Keratinocyte (primary cell): ENCODE measurements at regions not wholly inside any gene's neighbourhood (a gene's known extent, or its start where the extent isn't known, plus 50 kb on each side); places are given as distances from the start of the nearest gene placed in this dataset.

Experiments
- DNase-seq: peaks from one replicate; pipeline ENCODE4 v3.0.0-alpha.2; 2011; ENCODE audit warnings: low read depth, missing footprints, low spot score
- FAIRE-seq: peaks from 2 replicates; lab custom pipeline; 2011; peaks lifted over from hg19 to GRCh38; lab: Jason Lieb, UNC
- H2AFZ ChIP-seq: 2 replicates; pipeline ENCODE4 v1.6.0; 2012; ENCODE audit warnings: low read length, control low read depth, inconsistent platforms; ENCODE audit not compliant: control insufficient read depth
- H3K27ac ChIP-seq: 2 replicates; pipeline ENCODE4 v1.5.1; 2011; ENCODE audit warnings: low read length; ENCODE audit not compliant: control insufficient read depth, insufficient read depth
- H3K27me3 ChIP-seq: 3 replicates; pipeline ENCODE4 v1.6.0; 2011; ENCODE audit warnings: low read length; ENCODE audit not compliant: control insufficient read depth, insufficient read depth; ENCODE audit errors: extremely low read depth
- H3K36me3 ChIP-seq, 2 experiments: 2 replicates in 1 of 2; 3 replicates in 1 of 2; pipeline ENCODE4 v1.5.1; 2011; ENCODE audit warnings: low read length in 2 of 2, mild to moderate bottlenecking in 1 of 2; ENCODE audit not compliant: control insufficient read depth in 2 of 2, insufficient read depth in 2 of 2; ENCODE audit errors: extremely low read depth in 1 of 2
- H3K4me1 ChIP-seq: 3 replicates; pipeline ENCODE4 v1.5.1; 2011; ENCODE audit warnings: low read length; ENCODE audit not compliant: control insufficient read depth, insufficient read depth; ENCODE audit errors: extremely low read depth
- H3K4me2 ChIP-seq: 3 replicates; pipeline ENCODE4 v1.6.0; 2011; ENCODE audit warnings: low read depth, low read length; ENCODE audit not compliant: control insufficient read depth, insufficient read depth; ENCODE audit errors: extremely low read depth
- H3K4me3 ChIP-seq, 3 experiments: fragments of 200-600 bp in 1 of 3; sonication (generic) in 1 of 3; 2 replicates in 2 of 3; 3 replicates in 1 of 3; pipeline ENCODE4 v1.5.1; 2011 to 2016; ENCODE audit warnings: low read length in 3 of 3, mild to moderate bottlenecking in 3 of 3, control low read depth in 2 of 3, inconsistent platforms in 1 of 3, low read depth in 1 of 3, mixed read lengths in 1 of 3, mixed run types in 1 of 3, moderate library complexity in 1 of 3; ENCODE audit not compliant: control insufficient read depth in 2 of 3, insufficient read depth in 2 of 3; ENCODE audit errors: extremely low read depth in 1 of 3
- H3K79me2 ChIP-seq: 2 replicates; pipeline ENCODE4 v1.6.0; 2012; ENCODE audit warnings: low read length; ENCODE audit not compliant: control insufficient read depth, insufficient read depth
- H3K9ac ChIP-seq: 3 replicates; pipeline ENCODE4 v1.6.0; 2011; ENCODE audit warnings: low read length; ENCODE audit not compliant: control insufficient read depth, insufficient read depth; ENCODE audit errors: extremely low read depth
- H3K9me1 ChIP-seq: 3 replicates; pipeline ENCODE4 v1.6.0; 2011; ENCODE audit warnings: low read length; ENCODE audit not compliant: control insufficient read depth, insufficient read depth; ENCODE audit errors: extremely low read depth
- H3K9me3 ChIP-seq: 2 replicates; pipeline ENCODE4 v1.5.1; 2012; ENCODE audit warnings: low read depth, low read length; ENCODE audit not compliant: control insufficient read depth
- H4K20me1 ChIP-seq: 3 replicates; pipeline ENCODE4 v1.6.0; 2011; ENCODE audit warnings: low read length; ENCODE audit not compliant: control insufficient read depth, insufficient read depth; ENCODE audit errors: extremely low read depth
- EZH2 ChIP-seq: IDR thresholded peaks from one replicate; pipeline ENCODE4 v1.6.1; 2012; ENCODE audit warnings: inconsistent platforms, mild to moderate bottlenecking, low read length, moderate library complexity
- dilution Hi-C: fragments of 300-500 bp; cut with MboI; formaldehyde crosslinking; loops from one replicate; pipeline ENCODE4 v1.7.0; 2020; ENCODE audit warnings: low sequenced_read_pairs; ENCODE audit not compliant: extremely low pct_ligation_motif_present
- TF ChIP-seq, protein P1 (sequence below), 3 experiments: IDR thresholded peaks in 1 of 3; conservative IDR thresholded peaks in 1 of 3; optimal IDR thresholded peaks in 1 of 3; 2 replicates in 2 of 3; 3 replicates in 1 of 3; pipeline versions ENCODE3 to v1.5.1; 2011; ENCODE audit warnings: low read length in 3 of 3, mild to moderate bottlenecking in 3 of 3, moderate library complexity in 2 of 3, control low read depth in 1 of 3, inconsistent platforms in 1 of 3; ENCODE audit not compliant: insufficient read depth in 2 of 3; ENCODE audit errors: extremely low read depth in 1 of 3

DNA sequence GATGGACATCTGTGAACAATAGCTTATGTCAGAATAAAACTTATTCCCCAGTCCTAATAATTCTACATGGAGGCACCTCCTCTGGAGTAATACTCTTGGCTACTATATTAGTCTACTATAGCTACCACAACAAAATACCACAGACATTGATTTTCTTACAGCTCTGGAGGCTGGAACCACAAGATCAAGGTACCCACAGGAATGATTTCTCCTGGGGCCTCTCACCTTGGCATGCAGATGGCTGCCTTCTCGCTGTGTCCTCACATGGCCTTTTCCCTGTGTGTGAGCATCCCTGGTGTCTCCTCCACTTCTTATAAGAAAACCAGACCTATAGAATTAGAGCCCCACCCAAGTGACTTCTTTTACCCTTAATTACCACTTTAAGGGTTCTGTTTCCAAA is 244.3 kb downstream of the BARHL2 start:
- FAIRE-seq (no peak), DNase-seq (no peak)
- Histone ChIP-seq H3K4me1 (no peaks in the 10 kb centered on the region), H3K9me1 (no peaks in the 10 kb centered on the region), H4K20me1 (no peaks in the 10 kb centered on the region), H3K27ac (no peak overlapping the region), H3K9me3 (no peaks in the 10 kb centered on the region), H2AFZ (no peak overlapping the region), H3K27me3 (no peaks in the 10 kb centered on the region), H3K79me2 (no peaks in the 10 kb centered on the region), H3K4me3 (no peak overlapping the region), H3K9ac (no peak overlapping the region), H3K4me2 (no peak overlapping the region), H3K36me3 (no peaks in the 10 kb centered on the region)
- dilution Hi-C loops = no loop called here
- TF ChIP-seq, protein P1, sequence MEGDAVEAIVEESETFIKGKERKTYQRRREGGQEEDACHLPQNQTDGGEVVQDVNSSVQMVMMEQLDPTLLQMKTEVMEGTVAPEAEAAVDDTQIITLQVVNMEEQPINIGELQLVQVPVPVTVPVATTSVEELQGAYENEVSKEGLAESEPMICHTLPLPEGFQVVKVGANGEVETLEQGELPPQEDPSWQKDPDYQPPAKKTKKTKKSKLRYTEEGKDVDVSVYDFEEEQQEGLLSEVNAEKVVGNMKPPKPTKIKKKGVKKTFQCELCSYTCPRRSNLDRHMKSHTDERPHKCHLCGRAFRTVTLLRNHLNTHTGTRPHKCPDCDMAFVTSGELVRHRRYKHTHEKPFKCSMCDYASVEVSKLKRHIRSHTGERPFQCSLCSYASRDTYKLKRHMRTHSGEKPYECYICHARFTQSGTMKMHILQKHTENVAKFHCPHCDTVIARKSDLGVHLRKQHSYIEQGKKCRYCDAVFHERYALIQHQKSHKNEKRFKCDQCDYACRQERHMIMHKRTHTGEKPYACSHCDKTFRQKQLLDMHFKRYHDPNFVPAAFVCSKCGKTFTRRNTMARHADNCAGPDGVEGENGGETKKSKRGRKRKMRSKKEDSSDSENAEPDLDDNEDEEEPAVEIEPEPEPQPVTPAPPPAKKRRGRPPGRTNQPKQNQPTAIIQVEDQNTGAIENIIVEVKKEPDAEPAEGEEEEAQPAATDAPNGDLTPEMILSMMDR (optimal IDR thresholded peaks at IDR 0.05 in 1 of 3, IDR thresholded peaks at IDR 0.05 in 1 of 3, conservative IDR thresholded peaks at IDR 0.05 in 1 of 3; ENCODE audit: extremely low read depth in 1 of 3, insufficient read depth in 2 of 3, low read length in 3 of 3) = no peak
- TF ChIP-seq EZH2 = no peak

DNA sequence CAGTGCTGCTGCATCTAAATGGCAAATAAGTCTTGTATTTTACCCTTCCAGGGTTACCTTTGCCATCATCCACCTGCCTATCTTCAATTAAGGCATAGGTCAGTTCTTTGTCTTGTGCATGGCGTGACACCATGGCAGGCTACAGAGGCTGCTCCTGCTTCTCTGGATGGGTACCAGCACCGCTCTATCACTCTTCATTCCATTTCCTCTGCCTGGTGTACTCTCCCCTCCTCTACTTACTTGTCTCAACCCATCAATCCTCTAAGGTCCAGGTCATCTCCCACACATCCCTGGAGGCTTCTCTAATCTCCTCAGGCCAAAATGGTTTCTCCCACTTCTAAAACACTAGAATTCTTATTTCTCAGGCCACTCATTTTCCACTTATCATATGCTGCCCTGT is 257.5 kb downstream of the BARHL2 start:
- no peaks in the 10 kb centered on the region for H3K79me2 ChIP-seq
- H3K36me3 ChIP-seq = no peaks in the 10 kb centered on the region
- H2AFZ ChIP-seq = no peak overlapping the region
- no peak for DNase-seq
- H4K20me1 ChIP-seq = no peaks in the 10 kb centered on the region
- no peaks in the 10 kb centered on the region for H3K9me3 ChIP-seq
- H3K27me3 ChIP-seq = no peaks in the 10 kb centered on the region
- no peak overlapping the region for H3K4me3 ChIP-seq
- H3K27ac ChIP-seq = no peak overlapping the region
- no peak overlapping the region for H3K9ac ChIP-seq
- H3K4me1 ChIP-seq = no peaks in the 10 kb centered on the region
- H3K4me2 ChIP-seq = no peak overlapping the region
- no peak for FAIRE-seq
- no peak for TF ChIP-seq EZH2
- TF ChIP-seq, protein P1 (optimal IDR thresholded peaks at IDR 0.05 in 1 of 3, IDR thresholded peaks at IDR 0.05 in 1 of 3, conservative IDR thresholded peaks at IDR 0.05 in 1 of 3; ENCODE audit: extremely low read depth in 1 of 3, insufficient read depth in 2 of 3, low read length in 3 of 3) = no peak
- H3K9me1 ChIP-seq = no peaks in the 10 kb centered on the region
- dilution Hi-C loops = no loop called here
